PC-3 (cell line): ENCODE measurements at regions not wholly inside any gene's neighbourhood (a gene's known extent, or its start where the extent isn't known, plus 50 kb on each side); places are given as distances from the start of the nearest gene placed in this dataset.

Source experiments
- CTCF ChIP-seq: fragments of 300-600 bp; sonication (generic); conservative IDR thresholded peaks from 2 replicates; pipeline ENCODE4 v1.5.1; 2017; ENCODE audit warnings: antibody characterized with exemption, low read depth, mild to moderate bottlenecking, low read length
- EZH2phosphoT487 ChIP-seq: fragments of 300-600 bp; sonication (generic); IDR thresholded peaks from 2 replicates; pipeline ENCODE4 v1.6.1; 2018; ENCODE audit warnings: mild to moderate bottlenecking, antibody characterized with exemption, low read length, borderline replicate concordance

- TF ChIP-seq CTCF (no peak), EZH2phosphoT487 (no peak)
These were observed 1603.0 kb upstream of the C9orf72 start for GRCh38 chr9:29176231-29176630.
